ENCODE measurements at regions not wholly inside any gene's neighbourhood (a gene's known extent, or its start where the extent isn't known, plus 50 kb on each side); places are given as distances from the start of the nearest gene placed in this dataset.

GRCh38 chr4:177123811-177124210, 185.9 kb upstream of the NEIL3 start:
- Histone ChIP-seq H4K20me1 (replicated peaks; ENCODE audit: control insufficient read depth, extremely low read depth, insufficient read depth, low read length) (no peaks in the 10 kb centered on the region), H3K27ac (ENCODE audit: insufficient read depth, low read depth, low read length) (no peak overlapping the region), H3K4me3 (replicated peaks in 1 of 3; ENCODE audit: insufficient read depth in 1 of 3, low read depth in 1 of 3, low read length in 3 of 3) (no peak overlapping the region), H3K9me1 (replicated peaks; ENCODE audit: control insufficient read depth, extremely low read depth, insufficient read depth, low read length) (no peaks in the 10 kb centered on the region), H2AFZ (ENCODE audit: low read depth, low read length) (no peak overlapping the region), H3K79me2 (ENCODE audit: control insufficient read depth, insufficient read depth, low read length) (no peaks in the 10 kb centered on the region), H3K27me3 (ENCODE audit: control insufficient read depth in 2 of 2, insufficient read depth in 2 of 2, low read length in 2 of 2) (peaks cover 0 to 2% of the 10 kb centered on the region in 2 experiments), H3K4me1 (ENCODE audit: control insufficient read depth, extremely low read depth, insufficient read depth, low read length) (peaks cover 18% of the 10 kb centered on the region), H3K9ac (replicated peaks; ENCODE audit: extremely low read depth, insufficient read depth, low read length) (no peak overlapping the region), H3K36me3 (ENCODE audit: control insufficient read depth in 2 of 2, extremely low read depth in 1 of 2, insufficient read depth in 2 of 2, low read length in 2 of 2) (no peaks in the 10 kb centered on the region), H3K4me2 (ENCODE audit: insufficient read depth, low read length) (no peak overlapping the region), H3K9me3 (replicated peaks; ENCODE audit: control insufficient read depth, insufficient read depth, low read length) (no peaks in the 10 kb centered on the region)
- intact Hi-C loops (cut with micrococcal nuclease) = loop anchor here (10.0 kb wide), 1 partner anchor 201 kb away; no protein-coding TSS in a partner anchor
- no TSS peak for BruUV-seq (replicated peaks)
- no peak for FAIRE-seq
- POLR2A ChIA-PET = no interaction called here
- CTCF ChIA-PET = no interaction called here
- TF ChIP-seq EZH2 (IDR thresholded peaks at IDR 0.05; ENCODE audit: borderline replicate concordance, low read depth, low read length, severe bottlenecking) = no peak
- no peak for TF ChIP-seq JUN (IDR thresholded peaks at IDR 0.05; ENCODE audit: borderline replicate concordance, insufficient read depth, insufficient read length, low read depth)
- TF ChIP-seq, protein P1, sequence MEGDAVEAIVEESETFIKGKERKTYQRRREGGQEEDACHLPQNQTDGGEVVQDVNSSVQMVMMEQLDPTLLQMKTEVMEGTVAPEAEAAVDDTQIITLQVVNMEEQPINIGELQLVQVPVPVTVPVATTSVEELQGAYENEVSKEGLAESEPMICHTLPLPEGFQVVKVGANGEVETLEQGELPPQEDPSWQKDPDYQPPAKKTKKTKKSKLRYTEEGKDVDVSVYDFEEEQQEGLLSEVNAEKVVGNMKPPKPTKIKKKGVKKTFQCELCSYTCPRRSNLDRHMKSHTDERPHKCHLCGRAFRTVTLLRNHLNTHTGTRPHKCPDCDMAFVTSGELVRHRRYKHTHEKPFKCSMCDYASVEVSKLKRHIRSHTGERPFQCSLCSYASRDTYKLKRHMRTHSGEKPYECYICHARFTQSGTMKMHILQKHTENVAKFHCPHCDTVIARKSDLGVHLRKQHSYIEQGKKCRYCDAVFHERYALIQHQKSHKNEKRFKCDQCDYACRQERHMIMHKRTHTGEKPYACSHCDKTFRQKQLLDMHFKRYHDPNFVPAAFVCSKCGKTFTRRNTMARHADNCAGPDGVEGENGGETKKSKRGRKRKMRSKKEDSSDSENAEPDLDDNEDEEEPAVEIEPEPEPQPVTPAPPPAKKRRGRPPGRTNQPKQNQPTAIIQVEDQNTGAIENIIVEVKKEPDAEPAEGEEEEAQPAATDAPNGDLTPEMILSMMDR (IDR thresholded peaks at IDR 0.05; ENCODE audit: extremely low read depth in 1 of 2, insufficient read depth in 1 of 2, low read depth in 1 of 2, low read length in 2 of 2) = no peak
- TF ChIP-seq GATA2 (IDR thresholded peaks at IDR 0.05; ENCODE audit: insufficient read depth, insufficient read length, low read depth, low read length) = no peak
- no peak for TF ChIP-seq POLR2AphosphoS5 (IDR thresholded peaks at IDR 0.05; ENCODE audit: insufficient read depth, low read depth, low read length)
- no peak for TF ChIP-seq FOS (IDR thresholded peaks at IDR 0.05; ENCODE audit: borderline replicate concordance, insufficient read depth, low read length)
- TF ChIP-seq POLR2A (IDR thresholded peaks at IDR 0.05; ENCODE audit: low read depth, low read length) = no peak
- TF ChIP-seq MYC (IDR thresholded peaks at IDR 0.05; ENCODE audit: low read depth, low read length) = no peak
- no peak for TF ChIP-seq MAX (IDR thresholded peaks at IDR 0.05; ENCODE audit: insufficient read depth, insufficient read length)
- dilution Hi-C loops (cut with MboI; ENCODE audit: extremely low pct_ligation_motif_present, low sequenced_read_pairs) = no loop called here
- no peak for DNase-seq (ENCODE audit: low read depth, low spot score)
